ENCODE measurements at regions not wholly inside any gene's neighbourhood (a gene's known extent, or its start where the extent isn't known, plus 50 kb on each side); places are given as distances from the start of the nearest gene placed in this dataset.

DNA sequence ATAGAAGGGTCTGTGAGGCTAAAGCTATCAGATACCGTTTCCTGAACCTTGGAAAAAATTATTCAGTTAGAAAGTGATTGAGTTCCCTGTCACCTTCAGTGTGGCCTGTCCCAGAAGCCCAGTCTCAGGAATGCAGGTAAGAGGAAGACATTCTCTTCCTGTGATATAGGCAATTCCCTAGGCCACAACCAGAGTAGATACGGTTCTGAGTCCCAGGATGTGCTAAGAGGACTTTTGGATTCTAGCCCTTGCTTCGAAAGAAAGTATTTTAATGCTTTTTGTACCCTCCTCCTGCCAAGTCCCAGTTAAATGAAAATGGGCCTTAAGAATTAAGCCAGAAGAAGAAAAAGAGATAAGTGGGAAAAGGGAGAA, 313.5 kb upstream of the PLXNA2 start:
- DNase-seq = no peak
- intact Hi-C loops (cut with micrococcal nuclease; ENCODE audit: unreplicated experiment) = no loop called here
- peaks cover 15% of the 10 kb centered on the region; the same call in 1 of the 2 replicates for H3K27me3 ChIP-seq (ENCODE audit: insufficient read depth, low read depth)
- no peak overlapping the region for H3K27ac ChIP-seq
- no peaks in the 10 kb centered on the region for H3F3A ChIP-seq (ENCODE audit: insufficient read depth, low read depth)
- BruUV-seq (replicated peaks) = no TSS peak
- ChIA-PET POLR2A (ENCODE audit: unreplicated experiment) (no interaction called here), CTCF (no interaction called here)
- H4K20me1 ChIP-seq (ENCODE audit: insufficient read depth) = no peaks in the 10 kb centered on the region
- no peak overlapping the region for H2AFZ ChIP-seq
- no peaks in the 10 kb centered on the region for H3K4me1 ChIP-seq (replicated peaks; ENCODE audit: insufficient read depth)
- no peaks in the 10 kb centered on the region for H3K36me3 ChIP-seq (ENCODE audit: low read depth)
- TF ChIP-seq, protein P1, sequence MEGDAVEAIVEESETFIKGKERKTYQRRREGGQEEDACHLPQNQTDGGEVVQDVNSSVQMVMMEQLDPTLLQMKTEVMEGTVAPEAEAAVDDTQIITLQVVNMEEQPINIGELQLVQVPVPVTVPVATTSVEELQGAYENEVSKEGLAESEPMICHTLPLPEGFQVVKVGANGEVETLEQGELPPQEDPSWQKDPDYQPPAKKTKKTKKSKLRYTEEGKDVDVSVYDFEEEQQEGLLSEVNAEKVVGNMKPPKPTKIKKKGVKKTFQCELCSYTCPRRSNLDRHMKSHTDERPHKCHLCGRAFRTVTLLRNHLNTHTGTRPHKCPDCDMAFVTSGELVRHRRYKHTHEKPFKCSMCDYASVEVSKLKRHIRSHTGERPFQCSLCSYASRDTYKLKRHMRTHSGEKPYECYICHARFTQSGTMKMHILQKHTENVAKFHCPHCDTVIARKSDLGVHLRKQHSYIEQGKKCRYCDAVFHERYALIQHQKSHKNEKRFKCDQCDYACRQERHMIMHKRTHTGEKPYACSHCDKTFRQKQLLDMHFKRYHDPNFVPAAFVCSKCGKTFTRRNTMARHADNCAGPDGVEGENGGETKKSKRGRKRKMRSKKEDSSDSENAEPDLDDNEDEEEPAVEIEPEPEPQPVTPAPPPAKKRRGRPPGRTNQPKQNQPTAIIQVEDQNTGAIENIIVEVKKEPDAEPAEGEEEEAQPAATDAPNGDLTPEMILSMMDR (conservative IDR thresholded peaks at IDR 0.05) = no peak
- no peak for TF ChIP-seq EZH2 (IDR thresholded peaks at IDR 0.05; ENCODE audit: low read depth)
- H3K4me2 ChIP-seq = no peak overlapping the region
- H3K4me3 ChIP-seq = no peak overlapping the region
- peaks cover 4% of the 10 kb centered on the region; the same call in 1 of the 2 replicates for H3K9me2 ChIP-seq (ENCODE audit: insufficient read depth)
- H3K9me3 ChIP-seq (ENCODE audit: insufficient read depth, low read depth) = no peaks in the 10 kb centered on the region
- no peaks in the 10 kb centered on the region for H3K79me2 ChIP-seq (ENCODE audit: low read depth)

- H3K4me3 ChIP-seq = no peak overlapping the region
- no peak for DNase-seq
- TF ChIP-seq, protein P1 (conservative IDR thresholded peaks at IDR 0.05) = no peak
- TF ChIP-seq EZH2 (IDR thresholded peaks at IDR 0.05; ENCODE audit: low read depth) = no peak
- no peaks in the 10 kb centered on the region for H3F3A ChIP-seq (ENCODE audit: insufficient read depth, low read depth)
- H3K27me3 ChIP-seq (ENCODE audit: insufficient read depth, low read depth) = peaks cover 20% of the 10 kb centered on the region; the same call in 1 of the 2 replicates
- no peaks in the 10 kb centered on the region for H3K36me3 ChIP-seq (ENCODE audit: low read depth)
- H3K4me1 ChIP-seq (replicated peaks; ENCODE audit: insufficient read depth) = no peaks in the 10 kb centered on the region
- POLR2A ChIA-PET (ENCODE audit: unreplicated experiment) = no interaction called here
- intact Hi-C loops (cut with micrococcal nuclease; ENCODE audit: unreplicated experiment) = no loop called here
- no peaks in the 10 kb centered on the region for H3K79me2 ChIP-seq (ENCODE audit: low read depth)
- H3K27ac ChIP-seq = no peak overlapping the region
- H3K9me2 ChIP-seq (ENCODE audit: insufficient read depth) = peaks cover 4% of the 10 kb centered on the region; the same call in 1 of the 2 replicates
- no peaks in the 10 kb centered on the region for H3K9me3 ChIP-seq (ENCODE audit: insufficient read depth, low read depth)
- H3K4me2 ChIP-seq = no peak overlapping the region
- no TSS peak for BruUV-seq (replicated peaks)
- H4K20me1 ChIP-seq (ENCODE audit: insufficient read depth) = no peaks in the 10 kb centered on the region
- CTCF ChIA-PET = interaction anchor here (0.6 kb wide), 1 partner anchor 1785 kb away, joined by 4 read pairs; no protein-coding TSS in a partner anchor
- no peak overlapping the region for H2AFZ ChIP-seq
Measured at GRCh38 chr1:208559597-208560329, 315.6 kb upstream of the PLXNA2 start.

DNA sequence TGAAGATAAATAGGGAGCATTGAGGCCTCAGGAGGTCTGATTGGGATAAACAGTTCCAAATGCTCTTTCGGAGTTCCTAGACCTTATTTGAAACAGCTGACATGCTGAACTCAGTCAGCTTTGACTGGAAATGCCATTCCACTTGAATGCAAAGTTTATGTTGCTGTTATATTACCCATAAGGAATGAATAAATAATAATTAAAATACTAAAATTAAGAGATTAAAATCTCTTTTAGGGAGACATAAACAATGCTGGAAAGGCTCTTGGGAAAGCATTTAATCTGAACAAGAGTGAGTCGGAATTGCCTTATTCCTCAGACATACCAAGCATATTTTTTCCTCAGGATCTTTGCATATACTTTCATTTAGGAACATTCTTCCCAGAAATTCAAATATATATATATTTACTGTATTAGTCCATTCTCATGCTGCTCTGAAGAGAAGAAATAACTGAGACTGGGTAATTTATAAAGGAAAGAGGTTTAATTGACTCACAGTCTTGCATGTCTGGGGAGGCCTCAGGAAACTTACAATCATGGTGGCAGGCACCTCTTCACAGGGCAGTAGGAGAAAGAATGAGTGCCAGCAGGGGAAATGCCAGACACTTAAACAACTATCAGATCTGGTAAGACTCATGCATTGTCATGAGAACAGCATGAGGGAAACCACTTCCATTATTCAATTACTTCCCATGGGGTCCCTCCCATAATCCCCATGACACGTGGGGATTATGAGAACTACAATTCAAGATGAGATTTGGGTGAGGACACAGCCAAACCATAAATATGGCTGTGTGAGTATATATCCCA, 318.2 kb upstream of the PLXNA2 start:
- no peak for DNase-seq
- Histone ChIP-seq H3K4me3 (no peak overlapping the region), H3K27me3 (ENCODE audit: insufficient read depth, low read depth) (peaks cover 18% of the 10 kb centered on the region; the same call in 1 of the 2 replicates), H3K9me3 (ENCODE audit: insufficient read depth, low read depth) (no peaks in the 10 kb centered on the region), H3K36me3 (ENCODE audit: low read depth) (no peaks in the 10 kb centered on the region), H2AFZ (no peak overlapping the region), H3K4me2 (no peak overlapping the region), H3F3A (ENCODE audit: insufficient read depth, low read depth) (no peaks in the 10 kb centered on the region), H3K27ac (no peak overlapping the region), H3K4me1 (replicated peaks; ENCODE audit: insufficient read depth) (no peaks in the 10 kb centered on the region), H3K79me2 (ENCODE audit: low read depth) (no peaks in the 10 kb centered on the region), H3K9me2 (ENCODE audit: insufficient read depth) (peaks cover 4% of the 10 kb centered on the region; the same call in 1 of the 2 replicates), H4K20me1 (ENCODE audit: insufficient read depth) (no peaks in the 10 kb centered on the region)
- TF ChIP-seq, protein P1 (conservative IDR thresholded peaks at IDR 0.05) = no peak
- TF ChIP-seq EZH2 (IDR thresholded peaks at IDR 0.05; ENCODE audit: low read depth) = no peak
- ChIA-PET POLR2A (ENCODE audit: unreplicated experiment) (no interaction called here), CTCF (no interaction called here)
- BruUV-seq (replicated peaks) = no TSS peak
- intact Hi-C loops (cut with micrococcal nuclease; ENCODE audit: unreplicated experiment) = no loop called here

Data from PC-9 (cell line).